ENCODE measurements at regions not wholly inside any gene's neighbourhood (a gene's known extent, or its start where the extent isn't known, plus 50 kb on each side); places are given as distances from the start of the nearest gene placed in this dataset.

DNA sequence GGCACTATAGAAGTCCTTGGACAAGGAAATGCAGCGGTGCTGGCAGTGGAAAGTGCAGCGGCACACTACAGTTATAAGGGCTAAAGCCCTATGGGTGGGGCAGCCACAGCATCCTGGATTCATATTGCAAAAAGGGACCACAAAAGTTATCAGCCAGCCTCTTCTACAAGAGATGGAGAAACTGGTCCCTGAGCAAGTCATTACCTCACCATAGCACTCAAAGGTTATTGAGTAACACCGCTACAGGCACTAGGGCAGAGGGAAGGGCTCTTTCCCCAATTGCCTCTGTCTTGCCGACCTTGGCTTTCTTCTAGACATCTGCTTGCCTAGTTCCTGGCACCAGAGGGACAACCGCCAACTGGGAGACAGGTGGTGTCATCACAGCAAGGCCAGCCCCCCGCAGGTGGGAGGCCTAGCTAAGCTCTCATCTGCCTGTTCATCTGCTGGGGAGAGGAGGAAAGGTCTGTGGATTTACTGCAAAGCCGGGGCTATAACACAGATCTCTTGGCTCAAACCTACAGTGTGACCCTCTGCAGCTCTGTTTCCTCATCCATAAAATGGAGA lies 600.0 kb downstream of the BCOR start:
- no peaks in the 10 kb centered on the region for H3K79me2 ChIP-seq (ENCODE audit: low read length)
- POLR2A ChIA-PET (ENCODE audit: unreplicated experiment): no interaction called here
- H4K20me1 ChIP-seq (ENCODE audit: low read length): no peaks in the 10 kb centered on the region
- CTCF ChIA-PET: no interaction called here
- no peak for ATAC-seq
- no peaks in the 10 kb centered on the region for H3K36me3 ChIP-seq (ENCODE audit: low read depth, low read length)
- no peak overlapping the region for H2AFZ ChIP-seq (ENCODE audit: low read length)
- no peaks in the 10 kb centered on the region for H3K9me2 ChIP-seq (replicated peaks; ENCODE audit: low read length)
- H3F3A ChIP-seq (ENCODE audit: low read length, unreplicated experiment): no peaks in the 10 kb centered on the region
- no TSS peak for BruUV-seq (replicated peaks)
- intact Hi-C loops (cut with micrococcal nuclease): no loop called here
- H3K27me3 ChIP-seq (ENCODE audit: low read length): no peaks in the 10 kb centered on the region
- H3K9ac ChIP-seq (ENCODE audit: low read length): no peak overlapping the region
- TF ChIP-seq EZH2 (IDR thresholded peaks at IDR 0.05; ENCODE audit: low read length, unreplicated experiment) (no peak), EZH2phosphoT487 (IDR thresholded peaks at IDR 0.05; ENCODE audit: borderline replicate concordance, low read length) (no peak)
- TF ChIP-seq, protein P1, sequence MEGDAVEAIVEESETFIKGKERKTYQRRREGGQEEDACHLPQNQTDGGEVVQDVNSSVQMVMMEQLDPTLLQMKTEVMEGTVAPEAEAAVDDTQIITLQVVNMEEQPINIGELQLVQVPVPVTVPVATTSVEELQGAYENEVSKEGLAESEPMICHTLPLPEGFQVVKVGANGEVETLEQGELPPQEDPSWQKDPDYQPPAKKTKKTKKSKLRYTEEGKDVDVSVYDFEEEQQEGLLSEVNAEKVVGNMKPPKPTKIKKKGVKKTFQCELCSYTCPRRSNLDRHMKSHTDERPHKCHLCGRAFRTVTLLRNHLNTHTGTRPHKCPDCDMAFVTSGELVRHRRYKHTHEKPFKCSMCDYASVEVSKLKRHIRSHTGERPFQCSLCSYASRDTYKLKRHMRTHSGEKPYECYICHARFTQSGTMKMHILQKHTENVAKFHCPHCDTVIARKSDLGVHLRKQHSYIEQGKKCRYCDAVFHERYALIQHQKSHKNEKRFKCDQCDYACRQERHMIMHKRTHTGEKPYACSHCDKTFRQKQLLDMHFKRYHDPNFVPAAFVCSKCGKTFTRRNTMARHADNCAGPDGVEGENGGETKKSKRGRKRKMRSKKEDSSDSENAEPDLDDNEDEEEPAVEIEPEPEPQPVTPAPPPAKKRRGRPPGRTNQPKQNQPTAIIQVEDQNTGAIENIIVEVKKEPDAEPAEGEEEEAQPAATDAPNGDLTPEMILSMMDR (conservative IDR thresholded peaks at IDR 0.05; ENCODE audit: low read depth, low read length): no peak
- no peaks in the 10 kb centered on the region for H3K4me1 ChIP-seq (ENCODE audit: insufficient read depth, low read length)
- no peak overlapping the region for H3K4me2 ChIP-seq (ENCODE audit: low read length)
- no peak overlapping the region for H3K4me3 ChIP-seq (ENCODE audit: low read length)
- no peaks in the 10 kb centered on the region for H3K9me3 ChIP-seq (ENCODE audit: low read length)
- no peak for DNase-seq
- no peak overlapping the region for H3K27ac ChIP-seq (ENCODE audit: low read length)

GRCh38 chrX:39499996-39500395 lies 597.8 kb downstream of the BCOR start:
- Histone ChIP-seq H3K79me2 (ENCODE audit: low read length) (no peaks in the 10 kb centered on the region), H4K20me1 (ENCODE audit: low read length) (no peaks in the 10 kb centered on the region), H3K4me1 (ENCODE audit: insufficient read depth, low read length) (no peaks in the 10 kb centered on the region), H3F3A (ENCODE audit: low read length, unreplicated experiment) (no peaks in the 10 kb centered on the region), H3K4me2 (ENCODE audit: low read length) (no peak overlapping the region), H2AFZ (ENCODE audit: low read length) (no peak overlapping the region), H3K9ac (ENCODE audit: low read length) (no peak overlapping the region), H3K4me3 (ENCODE audit: low read length) (no peak overlapping the region), H3K9me2 (replicated peaks; ENCODE audit: low read length) (no peaks in the 10 kb centered on the region), H3K27me3 (ENCODE audit: low read length) (no peaks in the 10 kb centered on the region), H3K9me3 (ENCODE audit: low read length) (no peaks in the 10 kb centered on the region), H3K36me3 (ENCODE audit: low read depth, low read length) (no peaks in the 10 kb centered on the region), H3K27ac (ENCODE audit: low read length) (no peak overlapping the region)
- intact Hi-C loops (cut with micrococcal nuclease): no loop called here
- ChIA-PET POLR2A (ENCODE audit: unreplicated experiment) (no interaction called here), CTCF (no interaction called here)
- BruUV-seq (replicated peaks): no TSS peak
- no peak for ATAC-seq
- DNase-seq: no peak
- TF ChIP-seq EZH2 (IDR thresholded peaks at IDR 0.05; ENCODE audit: low read length, unreplicated experiment) (no peak), EZH2phosphoT487 (IDR thresholded peaks at IDR 0.05; ENCODE audit: borderline replicate concordance, low read length) (no peak)
- TF ChIP-seq, protein P1 (conservative IDR thresholded peaks at IDR 0.05; ENCODE audit: low read depth, low read length): no peak

DNA sequence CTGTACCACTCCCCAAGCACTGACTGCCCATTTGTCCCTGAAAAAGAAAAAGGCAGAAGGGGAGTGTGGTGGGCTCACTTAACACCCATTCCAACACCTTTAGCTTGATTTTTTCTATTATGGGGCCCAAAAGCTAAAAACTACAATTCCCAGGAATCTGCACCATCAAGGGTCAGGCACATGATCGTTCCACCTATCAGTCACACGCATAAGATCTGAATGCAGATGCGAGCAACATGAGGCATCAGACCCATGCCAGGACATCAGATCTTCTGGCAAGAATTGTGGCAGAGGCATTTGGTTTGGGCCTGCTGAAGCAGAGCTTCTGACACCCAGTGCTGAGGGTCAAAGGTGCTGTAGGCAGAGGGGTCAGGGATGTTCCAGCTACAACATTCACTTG lies 595.9 kb downstream of the BCOR start:
- DNase-seq (no peak), ATAC-seq (no peak)
- Histone ChIP-seq H3K9me3 (ENCODE audit: low read length) (no peaks in the 10 kb centered on the region), H3F3A (ENCODE audit: low read length, unreplicated experiment) (no peaks in the 10 kb centered on the region), H3K4me2 (ENCODE audit: low read length) (no peak overlapping the region), H3K27me3 (ENCODE audit: low read length) (no peaks in the 10 kb centered on the region), H3K9me2 (replicated peaks; ENCODE audit: low read length) (no peaks in the 10 kb centered on the region), H3K4me1 (ENCODE audit: insufficient read depth, low read length) (no peaks in the 10 kb centered on the region), H4K20me1 (ENCODE audit: low read length) (no peaks in the 10 kb centered on the region), H3K4me3 (ENCODE audit: low read length) (no peak overlapping the region), H3K79me2 (ENCODE audit: low read length) (no peaks in the 10 kb centered on the region), H3K27ac (ENCODE audit: low read length) (no peak overlapping the region), H3K9ac (ENCODE audit: low read length) (no peak overlapping the region), H3K36me3 (ENCODE audit: low read depth, low read length) (no peaks in the 10 kb centered on the region), H2AFZ (ENCODE audit: low read length) (no peak overlapping the region)
- CTCF ChIA-PET: no interaction called here
- POLR2A ChIA-PET (ENCODE audit: unreplicated experiment): no interaction called here
- TF ChIP-seq EZH2 (IDR thresholded peaks at IDR 0.05; ENCODE audit: low read length, unreplicated experiment): no peak
- no peak for TF ChIP-seq EZH2phosphoT487 (IDR thresholded peaks at IDR 0.05; ENCODE audit: borderline replicate concordance, low read length)
- TF ChIP-seq, protein P1 (conservative IDR thresholded peaks at IDR 0.05; ENCODE audit: low read depth, low read length): no peak
- intact Hi-C loops (cut with micrococcal nuclease): no loop called here
- BruUV-seq (replicated peaks): no TSS peak
